GM21619 (cell line): ENCODE measurements at regions not wholly inside any gene's neighbourhood (a gene's known extent, or its start where the extent isn't known, plus 50 kb on each side); places are given as distances from the start of the nearest gene placed in this dataset.

Source experiments
- ATAC-seq: cut with Tn5 transposase; IDR thresholded peaks from one replicate; pipeline ENCODE4 v1.9.1; 2021; ENCODE audit not compliant: unreplicated experiment

- no peak for ATAC-seq
These were observed 131.3 kb downstream of the WDR11 start for GRCh38 chr10:120982507-120982906.

- no peak for ATAC-seq
These were observed 132.6 kb downstream of the WDR11 start for GRCh38 chr10:120983721-120984120.

GRCh38 chr10:120984221-120984620 is 133.1 kb downstream of the WDR11 start:
- no peak for ATAC-seq

GRCh38 chr10:120987359-120987758 is 136.2 kb downstream of the WDR11 start:
- peak; percentile 69 for ATAC-seq

- ATAC-seq, result no peak
These were observed 137.6 kb downstream of the WDR11 start for GRCh38 chr10:120988751-120989150.

GRCh38 chr10:120989279-120989678 is 138.1 kb downstream of the WDR11 start:
- no peak for ATAC-seq

- no peak for ATAC-seq
These were observed 138.9 kb downstream of the WDR11 start for GRCh38 chr10:120989996-120990598.

GRCh38 chr10:120990831-120991230 is 139.7 kb downstream of the WDR11 start:
- no peak for ATAC-seq

- no peak for ATAC-seq
These were observed 141.9 kb downstream of the WDR11 start for GRCh38 chr10:120993089-120993488.

- no peak for ATAC-seq
These were observed 144.6 kb downstream of the WDR11 start for GRCh38 chr10:120995768-120996167.

GRCh38 chr10:120996456-120997034 is 145.4 kb downstream of the WDR11 start:
- no peak for ATAC-seq

- ATAC-seq, result no peak
These were observed 146.2 kb downstream of the WDR11 start for GRCh38 chr10:120997313-120997712.

GRCh38 chr10:120997756-120998155 is 146.6 kb downstream of the WDR11 start:
- ATAC-seq, result no peak

- no peak for ATAC-seq
These were observed 147.1 kb downstream of the WDR11 start for GRCh38 chr10:120998251-120998650.

GRCh38 chr10:120998782-120999285 is 147.7 kb downstream of the WDR11 start:
- no peak for ATAC-seq

GRCh38 chr10:120999868-121000267 is 148.7 kb downstream of the WDR11 start:
- no peak for ATAC-seq

GRCh38 chr10:121002586-121003205 is 151.5 kb downstream of the WDR11 start:
- ATAC-seq, result no peak

GRCh38 chr10:121005948-121006587 is 154.9 kb downstream of the WDR11 start:
- no peak for ATAC-seq

GRCh38 chr10:121007264-121007663 is 156.1 kb downstream of the WDR11 start:
- no peak for ATAC-seq

- no peak for ATAC-seq
These were observed 164.8 kb downstream of the WDR11 start for GRCh38 chr10:121015916-121016315.

- no peak for ATAC-seq
These were observed 173.9 kb downstream of the WDR11 start for GRCh38 chr10:121024905-121025584.
